Kidney (tissue), 13 donors: ENCODE measurements at regions not wholly inside any gene's neighbourhood (a gene's known extent, or its start where the extent isn't known, plus 50 kb on each side); places are given as distances from the start of the nearest gene placed in this dataset.
A peak's percentile ranks its signal among the peaks of the same experiment; 100 is the strongest.

Experiments
- DNase-seq, 5 donors: peaks; one replicate each; pipeline ENCODE4 v3.0.0-alpha.2; 2013 to 2020
- FAIRE-seq: peaks from 2 replicates; lab custom pipeline; 2012; peaks lifted over from hg19 to GRCh38; lab: Jason Lieb, UNC
- H3K27ac ChIP-seq, 2 donors: one replicate each; pipeline ENCODE4 v1.7.0; 2013; ENCODE audit warnings: low read depth in 2 of 2, low read length in 2 of 2, inconsistent platforms in 1 of 2
- H3K27me3 ChIP-seq: one replicate; pipeline ENCODE4 v1.7.1; 2013; ENCODE audit warnings: low read length, inconsistent platforms; ENCODE audit not compliant: control insufficient read depth, insufficient read depth
- H3K36me3 ChIP-seq, 3 donors: one replicate each; pipeline versions ENCODE4 v1.7.0 to v1.7.1; 2013; ENCODE audit warnings: low read length in 3 of 3, control low read depth in 1 of 3, inconsistent platforms in 1 of 3; ENCODE audit not compliant: insufficient read depth in 3 of 3, control insufficient read depth in 2 of 3
- H3K4me1 ChIP-seq, 3 donors: one replicate each; pipeline versions ENCODE4 v1.7.0 to v1.7.1; 2013; ENCODE audit warnings: low read length in 3 of 3, inconsistent platforms in 1 of 3, low read depth in 1 of 3; ENCODE audit not compliant: control insufficient read depth in 2 of 3, insufficient read depth in 2 of 3
- H3K4me3 ChIP-seq, 3 donors: one replicate each; pipeline versions ENCODE4 v1.7.0 to v1.8.1; 2013; ENCODE audit warnings: low read length in 3 of 3, control low read depth in 1 of 3, inconsistent platforms in 1 of 3
- H3K9ac ChIP-seq, 3 donors: one replicate each; pipeline versions ENCODE4 v1.7.0 to v1.7.1; 2013; ENCODE audit warnings: low read length in 3 of 3, control low read depth in 1 of 3, inconsistent platforms in 1 of 3
- H3K9me3 ChIP-seq, 3 donors: one replicate each; pipeline versions ENCODE4 v1.7.0 to v1.7.1; 2013; ENCODE audit warnings: low read length in 3 of 3, control low read depth in 1 of 3, inconsistent platforms in 1 of 3; ENCODE audit not compliant: control insufficient read depth in 2 of 3, insufficient read depth in 1 of 3
- intact Hi-C: fragments of 100-400 bp; cut with DNase I; formaldehyde crosslinking; loops from one replicate; pipeline ENCODE4 v1.11.1; 2022
- TF ChIP-seq, protein P1 (sequence below): IDR thresholded peaks from 3 replicates; pipeline ENCODE4 v1.5.1; 2012; ENCODE audit warnings: mild to moderate bottlenecking, moderate library complexity, borderline replicate concordance; ENCODE audit not compliant: insufficient read depth; ENCODE audit errors: extremely low read depth
- donor health status: control.
- donor health status: control.
- donor health status: control.
- donor health status: control.
- donor health status: control.
- donor health status: DM: yes; HTN: yes; CAD: no.
- donor health status: Normal renal cell carcinoma (clear cell type).

DNA sequence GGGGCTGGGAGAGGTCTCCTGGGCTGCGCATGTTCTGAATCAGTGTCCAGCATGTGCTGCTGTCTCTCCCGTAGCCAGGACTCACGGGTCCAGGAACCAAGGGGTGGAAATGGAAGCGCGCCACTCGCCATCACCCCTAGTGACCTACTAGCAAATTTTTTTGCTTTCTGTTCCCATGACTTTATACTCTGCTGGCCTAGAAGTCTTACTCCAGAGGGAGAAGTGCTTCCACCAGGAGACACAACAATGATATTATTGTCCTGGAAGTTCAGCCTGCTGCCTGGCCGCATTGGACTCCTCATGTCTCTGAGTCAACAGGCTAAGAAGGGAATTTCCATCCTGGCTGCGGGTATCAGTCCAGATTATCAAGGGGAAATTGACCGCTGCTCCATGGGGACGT lies 729.7 kb downstream of the BRD1 start:
- no peak overlapping the region for H3K27ac ChIP-seq
- TF ChIP-seq, protein P1, sequence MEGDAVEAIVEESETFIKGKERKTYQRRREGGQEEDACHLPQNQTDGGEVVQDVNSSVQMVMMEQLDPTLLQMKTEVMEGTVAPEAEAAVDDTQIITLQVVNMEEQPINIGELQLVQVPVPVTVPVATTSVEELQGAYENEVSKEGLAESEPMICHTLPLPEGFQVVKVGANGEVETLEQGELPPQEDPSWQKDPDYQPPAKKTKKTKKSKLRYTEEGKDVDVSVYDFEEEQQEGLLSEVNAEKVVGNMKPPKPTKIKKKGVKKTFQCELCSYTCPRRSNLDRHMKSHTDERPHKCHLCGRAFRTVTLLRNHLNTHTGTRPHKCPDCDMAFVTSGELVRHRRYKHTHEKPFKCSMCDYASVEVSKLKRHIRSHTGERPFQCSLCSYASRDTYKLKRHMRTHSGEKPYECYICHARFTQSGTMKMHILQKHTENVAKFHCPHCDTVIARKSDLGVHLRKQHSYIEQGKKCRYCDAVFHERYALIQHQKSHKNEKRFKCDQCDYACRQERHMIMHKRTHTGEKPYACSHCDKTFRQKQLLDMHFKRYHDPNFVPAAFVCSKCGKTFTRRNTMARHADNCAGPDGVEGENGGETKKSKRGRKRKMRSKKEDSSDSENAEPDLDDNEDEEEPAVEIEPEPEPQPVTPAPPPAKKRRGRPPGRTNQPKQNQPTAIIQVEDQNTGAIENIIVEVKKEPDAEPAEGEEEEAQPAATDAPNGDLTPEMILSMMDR = no peak
- H3K9me3 ChIP-seq = no peaks in the 10 kb centered on the region
- no peak overlapping the region for H3K4me3 ChIP-seq
- H3K36me3 ChIP-seq = no peaks in the 10 kb centered on the region
- intact Hi-C loops = no loop called here
- FAIRE-seq = no peak
- DNase-seq = peak in 1 of 5 donors; percentile 37
- H3K4me1 ChIP-seq = no peaks in the 10 kb centered on the region
- no peak overlapping the region for H3K9ac ChIP-seq
- no peaks in the 10 kb centered on the region for H3K27me3 ChIP-seq

DNA sequence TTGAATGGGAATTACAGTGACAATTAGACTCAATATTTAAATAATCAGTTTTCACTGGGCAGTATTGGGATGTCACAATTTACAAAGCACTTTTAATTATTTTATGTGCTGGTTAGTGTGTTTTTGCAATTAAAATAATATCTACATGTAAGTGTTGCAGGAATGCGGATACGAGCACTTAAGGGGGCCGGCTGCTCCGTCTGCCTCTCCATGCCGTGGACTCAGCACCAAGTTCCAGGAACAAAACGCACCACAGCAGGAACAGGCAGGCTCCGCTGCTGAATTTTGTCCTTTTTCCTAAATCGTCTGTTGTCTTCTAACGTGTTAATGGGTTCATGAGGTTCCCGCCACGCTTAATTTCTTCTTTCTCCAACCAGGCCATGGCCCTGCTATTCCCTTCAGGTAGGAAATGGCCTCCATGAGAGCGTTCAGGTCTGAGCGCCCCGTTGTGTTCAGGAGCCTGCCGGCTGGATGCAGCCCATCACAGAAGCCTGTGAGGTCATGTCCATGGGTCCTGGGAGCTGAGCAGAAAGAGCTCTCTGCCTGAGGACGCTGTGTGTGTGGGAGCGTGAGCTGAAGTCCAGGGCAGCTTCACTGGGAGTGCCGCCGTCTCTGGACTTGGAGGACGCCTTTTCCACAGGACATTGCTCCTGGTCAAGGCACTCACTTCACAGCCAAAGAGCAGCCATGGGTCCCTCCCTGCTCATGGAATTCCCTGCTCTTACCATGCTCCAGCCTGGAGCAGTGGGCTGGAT lies 730.3 kb downstream of the BRD1 start:
- TF ChIP-seq, protein P1 = no peak
- intact Hi-C loops = no loop called here
- H3K9me3 ChIP-seq = no peaks in the 10 kb centered on the region
- H3K27me3 ChIP-seq = no peaks in the 10 kb centered on the region
- DNase-seq (peak in 1 of 5 donors; percentile 56), FAIRE-seq (no peak)
- no peak overlapping the region for H3K9ac ChIP-seq
- no peak overlapping the region for H3K27ac ChIP-seq
- no peaks in the 10 kb centered on the region for H3K36me3 ChIP-seq
- no peak overlapping the region for H3K4me3 ChIP-seq
- H3K4me1 ChIP-seq = no peaks in the 10 kb centered on the region

DNA sequence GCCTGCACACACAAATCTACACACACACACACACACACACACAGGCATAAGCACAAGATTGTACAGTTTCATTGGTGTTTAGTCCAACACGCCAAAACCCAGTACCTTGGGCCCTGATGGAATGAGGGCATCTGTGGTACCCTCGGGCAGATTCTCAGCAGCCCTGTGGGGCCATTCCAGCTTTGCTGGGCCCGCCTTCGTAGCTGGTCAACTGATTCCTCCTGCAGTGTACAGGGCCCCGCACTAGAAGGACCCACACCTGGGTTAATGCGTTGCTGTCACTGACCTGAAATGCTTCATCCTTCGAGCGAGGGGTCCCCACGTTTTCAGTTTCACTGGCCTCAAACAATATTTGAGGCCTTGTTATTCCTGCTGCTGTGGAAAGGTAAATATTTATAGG lies 731.2 kb downstream of the BRD1 start:
- H3K4me1 ChIP-seq = no peaks in the 10 kb centered on the region
- no peak overlapping the region for H3K27ac ChIP-seq
- H3K9me3 ChIP-seq = no peaks in the 10 kb centered on the region
- TF ChIP-seq, protein P1 = no peak
- no peaks in the 10 kb centered on the region for H3K36me3 ChIP-seq
- no peaks in the 10 kb centered on the region for H3K27me3 ChIP-seq
- DNase-seq (peak in 1 of 5 donors; percentile 22), FAIRE-seq (no peak)
- no peak overlapping the region for H3K4me3 ChIP-seq
- intact Hi-C loops = no loop called here
- H3K9ac ChIP-seq = no peak overlapping the region
